ENCODE measurements at regions not wholly inside any gene's neighbourhood (a gene's known extent, or its start where the extent isn't known, plus 50 kb on each side); places are given as distances from the start of the nearest gene placed in this dataset.
"Not testable (repeated sequence)": the region's sequence is repeated elsewhere in the genome, so short reads cannot be mapped to it uniquely, and the experiment has no call there.

DNA sequence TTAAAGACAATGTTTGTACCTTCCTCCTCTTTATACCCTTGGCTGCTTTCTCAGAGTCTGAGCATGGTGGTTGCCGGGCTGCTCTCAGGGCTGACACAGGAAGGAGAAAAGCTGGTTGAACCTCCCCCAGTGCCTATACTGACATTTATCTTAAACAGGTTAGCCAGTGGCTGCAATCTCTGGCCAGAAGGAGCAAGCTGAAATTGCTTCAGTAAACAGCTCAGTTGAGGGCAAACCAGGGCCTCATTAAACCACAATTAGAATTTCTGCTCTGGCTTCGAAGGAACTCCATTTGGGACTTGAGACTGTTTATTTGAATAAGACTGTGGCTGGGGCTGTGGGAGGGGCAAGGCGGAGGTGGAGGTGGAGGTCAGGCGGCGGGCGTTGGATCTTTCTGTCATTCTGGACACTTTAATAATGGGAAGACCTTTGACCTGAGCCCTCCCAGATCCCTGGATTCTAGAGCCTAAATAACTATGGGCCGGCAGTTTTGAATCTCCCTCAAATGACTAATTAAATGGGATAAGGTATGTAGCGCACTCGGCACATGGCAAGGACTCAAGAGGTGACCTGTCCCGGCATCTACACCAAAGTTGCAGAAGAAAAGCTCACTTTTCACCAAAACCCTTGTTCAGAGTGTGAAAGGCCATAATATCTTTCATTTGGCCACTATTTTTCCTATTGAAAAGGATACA, 120.6 kb upstream of the MYCN start:
- H3K36me3 ChIP-seq: no peaks in the 10 kb centered on the region
- no peak overlapping the region for H3K27ac ChIP-seq
- H3K4me3 ChIP-seq: no peak overlapping the region
- TF ChIP-seq, protein P1, sequence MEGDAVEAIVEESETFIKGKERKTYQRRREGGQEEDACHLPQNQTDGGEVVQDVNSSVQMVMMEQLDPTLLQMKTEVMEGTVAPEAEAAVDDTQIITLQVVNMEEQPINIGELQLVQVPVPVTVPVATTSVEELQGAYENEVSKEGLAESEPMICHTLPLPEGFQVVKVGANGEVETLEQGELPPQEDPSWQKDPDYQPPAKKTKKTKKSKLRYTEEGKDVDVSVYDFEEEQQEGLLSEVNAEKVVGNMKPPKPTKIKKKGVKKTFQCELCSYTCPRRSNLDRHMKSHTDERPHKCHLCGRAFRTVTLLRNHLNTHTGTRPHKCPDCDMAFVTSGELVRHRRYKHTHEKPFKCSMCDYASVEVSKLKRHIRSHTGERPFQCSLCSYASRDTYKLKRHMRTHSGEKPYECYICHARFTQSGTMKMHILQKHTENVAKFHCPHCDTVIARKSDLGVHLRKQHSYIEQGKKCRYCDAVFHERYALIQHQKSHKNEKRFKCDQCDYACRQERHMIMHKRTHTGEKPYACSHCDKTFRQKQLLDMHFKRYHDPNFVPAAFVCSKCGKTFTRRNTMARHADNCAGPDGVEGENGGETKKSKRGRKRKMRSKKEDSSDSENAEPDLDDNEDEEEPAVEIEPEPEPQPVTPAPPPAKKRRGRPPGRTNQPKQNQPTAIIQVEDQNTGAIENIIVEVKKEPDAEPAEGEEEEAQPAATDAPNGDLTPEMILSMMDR (IDR thresholded peaks at IDR 0.05): no peak
- DNase-seq (ENCODE audit: low spot score) (no peak), ATAC-seq (ENCODE audit: insufficient number of reproducible peaks, low FRiP score, low read depth) (no peak)
- no peaks in the 10 kb centered on the region for H3K4me1 ChIP-seq (ENCODE audit: control insufficient read depth in 1 of 2, low read depth in 2 of 2)
- no peaks in the 10 kb centered on the region for H3K27me3 ChIP-seq (replicated peaks; ENCODE audit: insufficient read depth)
- no peaks in the 10 kb centered on the region for H3K9me3 ChIP-seq

DNA sequence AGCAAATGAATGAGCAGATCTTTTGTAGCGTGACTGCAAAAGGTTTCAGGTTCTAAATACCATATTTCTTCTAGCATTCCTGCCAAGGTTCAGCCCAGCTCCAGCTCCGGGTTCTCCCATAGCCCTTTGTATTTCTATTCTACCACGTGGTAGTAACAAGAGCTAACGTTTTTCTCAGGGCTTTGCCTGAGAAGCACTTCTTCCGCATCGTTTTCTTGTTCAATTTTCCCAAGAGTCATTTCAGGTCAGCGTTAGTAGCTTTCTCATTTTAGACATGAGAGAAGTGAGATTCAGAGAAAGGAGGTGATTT, 120.1 kb upstream of the MYCN start:
- ATAC-seq (ENCODE audit: insufficient number of reproducible peaks, low FRiP score, low read depth) (no peak), DNase-seq (ENCODE audit: low spot score) (no peak)
- Histone ChIP-seq H3K36me3 (no peaks in the 10 kb centered on the region), H3K9me3 (no peaks in the 10 kb centered on the region), H3K4me1 (ENCODE audit: control insufficient read depth in 1 of 2, low read depth in 2 of 2) (no peaks in the 10 kb centered on the region), H3K27ac (no peak overlapping the region), H3K4me3 (no peak overlapping the region), H3K27me3 (replicated peaks; ENCODE audit: insufficient read depth) (no peaks in the 10 kb centered on the region)
- TF ChIP-seq, protein P1 (IDR thresholded peaks at IDR 0.05): no peak

DNA sequence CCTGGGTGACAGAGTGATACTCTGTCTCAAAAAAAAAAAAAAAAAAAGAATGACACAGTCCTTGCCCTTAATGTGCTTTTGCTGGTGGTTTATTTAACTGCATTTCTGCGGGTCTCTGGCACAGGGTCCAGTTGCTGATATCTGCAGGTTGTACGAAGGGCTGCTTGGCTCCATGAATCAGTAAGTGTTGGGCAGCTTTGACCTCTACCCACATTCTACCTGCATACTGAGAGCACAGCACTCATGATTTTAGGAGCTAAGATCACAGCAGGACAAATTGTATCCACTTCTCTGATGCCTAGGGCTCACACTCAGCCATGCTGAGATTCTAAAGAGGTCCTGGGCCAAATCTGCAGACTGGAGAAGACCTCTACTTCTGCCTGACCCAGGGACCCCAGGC, 119.4 kb upstream of the MYCN start:
- H3K9me3 ChIP-seq: no peaks in the 10 kb centered on the region
- no peaks in the 10 kb centered on the region for H3K4me1 ChIP-seq (ENCODE audit: control insufficient read depth in 1 of 2, low read depth in 2 of 2)
- H3K4me3 ChIP-seq: no peak overlapping the region
- H3K27ac ChIP-seq: no peak overlapping the region
- no peak for DNase-seq (ENCODE audit: low spot score)
- TF ChIP-seq, protein P1 (IDR thresholded peaks at IDR 0.05): no peak
- no peaks in the 10 kb centered on the region for H3K27me3 ChIP-seq (replicated peaks; ENCODE audit: insufficient read depth)
- no peak for ATAC-seq (ENCODE audit: insufficient number of reproducible peaks, low FRiP score, low read depth)
- H3K36me3 ChIP-seq: no peaks in the 10 kb centered on the region

DNA sequence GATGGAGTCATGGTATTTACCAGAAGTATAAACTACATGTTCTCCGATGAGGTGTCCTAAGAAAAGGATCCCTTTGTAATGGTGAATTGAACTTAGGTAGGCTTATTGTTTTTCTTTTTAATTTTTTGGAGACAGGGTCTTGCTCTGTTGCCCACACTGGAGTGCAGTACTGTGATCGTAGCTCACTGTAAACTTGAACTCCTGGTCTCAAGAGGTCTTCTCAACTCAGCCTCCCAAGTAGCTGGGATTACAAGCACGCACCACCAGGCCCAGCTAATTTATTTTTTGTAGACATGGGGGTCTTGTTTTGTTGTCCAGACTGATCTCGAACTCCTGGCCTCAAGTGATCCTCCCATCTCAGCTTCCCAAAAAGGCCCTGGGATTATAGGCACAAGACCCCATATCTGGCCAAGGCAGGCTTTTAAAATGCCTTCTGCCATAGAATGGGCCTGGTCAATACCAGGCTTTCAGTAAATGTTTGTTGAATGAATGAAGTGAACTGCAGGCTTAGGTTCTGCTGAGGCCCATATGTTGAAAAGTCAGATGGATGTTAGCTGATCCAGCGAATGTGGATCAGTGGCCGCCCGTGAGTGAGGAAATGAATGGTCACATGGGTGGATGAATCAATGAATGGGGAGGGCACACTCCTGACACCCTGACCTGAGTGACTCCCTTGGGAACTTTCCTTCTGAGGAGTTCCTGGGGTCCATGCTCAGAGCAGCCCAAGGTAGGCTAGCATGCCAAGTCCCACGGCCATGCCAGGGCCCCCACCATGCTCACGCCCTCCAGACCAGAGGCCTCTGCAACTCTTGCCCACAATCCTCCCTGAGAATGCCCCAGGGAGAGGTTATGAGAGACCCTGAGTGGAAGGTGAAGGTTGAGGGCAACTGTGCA, 118.0 kb upstream of the MYCN start:
- Histone ChIP-seq H3K27me3 (replicated peaks; ENCODE audit: insufficient read depth) (no peaks in the 10 kb centered on the region), H3K36me3 (no peaks in the 10 kb centered on the region), H3K4me3 (no peak overlapping the region), H3K4me1 (ENCODE audit: control insufficient read depth in 1 of 2, low read depth in 2 of 2) (no peaks in the 10 kb centered on the region), H3K9me3 (no peaks in the 10 kb centered on the region), H3K27ac (no peak overlapping the region)
- ATAC-seq (ENCODE audit: insufficient number of reproducible peaks, low FRiP score, low read depth) (no peak), DNase-seq (ENCODE audit: low spot score) (no peak)
- TF ChIP-seq, protein P1 (IDR thresholded peaks at IDR 0.05): no peak

DNA sequence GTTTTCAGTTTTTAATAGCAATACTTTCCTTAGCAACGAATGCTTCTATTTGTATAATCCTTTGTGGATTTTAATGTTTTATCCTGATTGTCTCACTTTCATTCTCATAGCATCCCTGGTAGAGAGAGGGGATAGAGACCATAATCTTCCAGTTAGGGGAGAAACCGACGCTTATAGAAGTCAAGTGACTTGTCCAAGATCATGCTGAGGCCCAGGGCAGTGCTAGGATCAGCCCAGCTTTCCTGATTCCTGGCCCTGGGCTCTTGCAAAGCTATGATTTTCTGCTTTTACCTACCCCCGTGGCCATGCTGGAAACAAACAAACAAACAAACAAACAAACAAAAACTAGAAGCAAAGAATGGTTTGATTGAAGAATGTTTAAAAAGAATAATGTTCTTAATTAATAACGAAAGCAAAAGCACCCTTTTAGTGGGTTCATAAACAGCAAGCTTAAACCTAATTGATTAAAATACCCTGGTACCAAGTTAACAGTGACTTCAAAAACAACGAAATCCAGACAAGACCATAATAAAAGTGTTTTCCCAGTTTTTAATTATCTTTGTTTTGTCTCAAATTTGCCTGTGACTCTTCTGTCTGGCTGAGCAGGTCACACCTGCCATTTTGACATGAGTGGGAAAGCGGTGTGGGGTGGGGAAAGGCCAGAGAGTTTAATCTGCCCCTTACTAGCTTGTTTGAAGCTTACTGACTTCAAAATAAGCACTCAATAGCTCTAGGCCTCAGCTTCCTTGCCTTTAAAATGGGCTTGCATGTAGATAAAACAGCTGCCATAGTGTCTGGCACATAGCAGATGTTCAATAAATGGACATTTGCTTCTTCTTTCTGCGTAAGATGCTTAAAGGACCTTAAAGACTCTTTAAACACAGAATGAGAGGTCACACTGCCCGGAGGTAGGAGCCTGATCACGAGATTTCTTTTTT, 116.6 kb upstream of the MYCN start:
- TF ChIP-seq, protein P1 (IDR thresholded peaks at IDR 0.05): no peak
- Histone ChIP-seq H3K4me3 (no peak overlapping the region), H3K27ac (no peak overlapping the region), H3K27me3 (replicated peaks; ENCODE audit: insufficient read depth) (no peaks in the 10 kb centered on the region), H3K9me3 (no peaks in the 10 kb centered on the region), H3K36me3 (no peaks in the 10 kb centered on the region), H3K4me1 (ENCODE audit: control insufficient read depth in 1 of 2, low read depth in 2 of 2) (no peaks in the 10 kb centered on the region)
- no peak for ATAC-seq (ENCODE audit: insufficient number of reproducible peaks, low FRiP score, low read depth)
- no peak for DNase-seq (ENCODE audit: low spot score)

DNA sequence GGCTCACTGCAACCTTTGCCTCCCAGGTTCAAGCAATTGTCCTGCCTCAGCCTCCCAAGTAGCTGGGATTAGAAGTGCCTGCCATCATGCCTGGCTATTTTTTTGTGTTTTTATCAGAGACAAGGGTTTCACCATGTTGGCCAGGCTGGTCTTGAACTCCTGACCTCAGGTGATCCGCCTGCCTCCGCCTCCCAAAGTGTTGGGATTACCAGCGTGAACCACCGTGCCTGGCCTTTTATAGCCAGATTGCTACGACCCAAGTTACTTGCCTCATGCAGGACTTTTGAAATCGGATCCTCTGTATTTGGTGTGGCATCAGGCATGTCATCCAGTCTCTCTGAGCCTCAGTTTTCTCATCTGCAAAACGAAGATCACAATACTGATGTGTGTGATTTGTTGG, 115.9 kb upstream of the MYCN start:
- H3K4me3 ChIP-seq; H3K4me1 ChIP-seq (ENCODE audit: control insufficient read depth in 1 of 2, low read depth in 2 of 2); H3K36me3 ChIP-seq; H3K9me3 ChIP-seq; H3K27ac ChIP-seq; ATAC-seq (ENCODE audit: insufficient number of reproducible peaks, low FRiP score, low read depth); DNase-seq (ENCODE audit: low spot score); H3K27me3 ChIP-seq (replicated peaks; ENCODE audit: insufficient read depth): not testable (repeated sequence)

All from thoracic aorta (tissue), 2 donors.